SK-N-SH treated with all-trans-retinoic acid at 6 μM for 48 hours (cell line): ENCODE measurements at regions not wholly inside any gene's neighbourhood (a gene's known extent, or its start where the extent isn't known, plus 50 kb on each side); places are given as distances from the start of the nearest gene placed in this dataset.

Experiments used
- ATAC-seq: fragments of 200-7000 bp; cut with Tn5 transposase; 3 replicates; pipeline ENCODE4 v1.9.1; 2020; ENCODE audit warnings: mild to moderate bottlenecking, moderate library complexity
- BACH2 ChIP-seq: fragments of 250-450 bp; sonication (Bioruptor Pico); IDR thresholded peaks from 2 replicates; pipeline ENCODE4 v1.9.0; 2021; ENCODE audit warnings: mild to moderate bottlenecking, borderline replicate concordance
- CSDC2 ChIP-seq: fragments of 250-450 bp; sonication (Bioruptor Pico); IDR thresholded peaks from 2 replicates; pipeline ENCODE4 v1.5.0; 2020; ENCODE audit warnings: mild to moderate bottlenecking, moderate library complexity
- ESRRG ChIP-seq: fragments of 250-450 bp; sonication (Bioruptor Pico); IDR thresholded peaks from 2 replicates; pipeline ENCODE4 v1.6.1; 2021; ENCODE audit warnings: mild to moderate bottlenecking
- GLIS3 ChIP-seq: fragments of 250-450 bp; sonication (Bioruptor Pico); IDR thresholded peaks from 2 replicates; pipeline ENCODE4 v1.5.0; 2020; ENCODE audit warnings: mild to moderate bottlenecking, moderate library complexity
- ISL1 ChIP-seq: fragments of 250-450 bp; sonication (Bioruptor Pico); IDR thresholded peaks from 2 replicates; pipeline ENCODE4 v2.1.2; 2022; ENCODE audit warnings: mild to moderate bottlenecking, moderate library complexity
- OSR1 ChIP-seq: fragments of 250-450 bp; sonication (Bioruptor Pico); IDR thresholded peaks from 2 replicates; pipeline ENCODE4 v1.8.0; 2022; ENCODE audit warnings: moderate library complexity, mild to moderate bottlenecking, inconsistent platforms
- RARB ChIP-seq: fragments of 250-450 bp; sonication (Bioruptor Pico); IDR thresholded peaks from 2 replicates; pipeline ENCODE4 v1.8.0; 2021; ENCODE audit warnings: mild to moderate bottlenecking, moderate library complexity
- SNAI2 ChIP-seq: fragments of 250-450 bp; sonication (Bioruptor Pico); IDR thresholded peaks from 2 replicates; pipeline ENCODE4 v1.5.0; 2020; ENCODE audit warnings: mild to moderate bottlenecking, moderate library complexity
- TCF4 ChIP-seq: fragments of 250-450 bp; sonication (Bioruptor Pico); IDR thresholded peaks from 2 replicates; pipeline ENCODE4 v1.8.0; 2021; ENCODE audit warnings: mild to moderate bottlenecking, moderate library complexity, borderline replicate concordance
- TOX ChIP-seq: fragments of 250-450 bp; sonication (Bioruptor Pico); IDR thresholded peaks from 2 replicates; pipeline ENCODE4 v1.8.0; 2021; ENCODE audit warnings: mild to moderate bottlenecking, moderate library complexity, borderline replicate concordance
- ZC3H10 ChIP-seq: fragments of 250-450 bp; sonication (Bioruptor Pico); IDR thresholded peaks from 2 replicates; pipeline ENCODE4 v1.5.1; 2021; ENCODE audit warnings: mild to moderate bottlenecking, moderate library complexity
- ZFP3 ChIP-seq: fragments of 250-450 bp; sonication (Bioruptor Pico); IDR thresholded peaks from 2 replicates; pipeline ENCODE4 v1.5.0; 2020; ENCODE audit warnings: mild to moderate bottlenecking, moderate library complexity
- ZNF565 ChIP-seq: fragments of 450-650 bp; formaldehyde crosslinking; conservative IDR thresholded peaks from 2 replicates; pipeline ENCODE4 v1.5.0; 2020; ENCODE audit warnings: low read depth, mild to moderate bottlenecking, moderate library complexity
- ZNF70 ChIP-seq: fragments of 450-650 bp; formaldehyde crosslinking; IDR thresholded peaks from 2 replicates; pipeline ENCODE4 v1.5.0; 2020; ENCODE audit warnings: mild to moderate bottlenecking, moderate library complexity
- ZNF8 ChIP-seq: fragments of 450-650 bp; formaldehyde crosslinking; IDR thresholded peaks from 2 replicates; pipeline ENCODE4 v1.5.0; 2020; ENCODE audit warnings: mild to moderate bottlenecking, moderate library complexity
- TF ChIP-seq, protein P1 (sequence below): fragments of 250-450 bp; sonication (Bioruptor Pico); IDR thresholded peaks from 2 replicates; pipeline ENCODE4 v1.8.0; 2020; ENCODE audit warnings: mild to moderate bottlenecking, moderate library complexity, borderline replicate concordance
- TF ChIP-seq, protein P2 (sequence below): fragments of 250-450 bp; sonication (Bioruptor Pico); IDR thresholded peaks from 2 replicates; pipeline ENCODE4 v1.8.0; 2021; ENCODE audit warnings: low read depth, mild to moderate bottlenecking, moderate library complexity, borderline replicate concordance
- TF ChIP-seq, protein P3 (sequence below): fragments of 250-450 bp; sonication (Bioruptor Pico); IDR thresholded peaks from 2 replicates; pipeline ENCODE4 v1.5.0; 2020; ENCODE audit warnings: mild to moderate bottlenecking, moderate library complexity
- TF ChIP-seq, protein P4 (sequence below): fragments of 250-450 bp; sonication (Bioruptor Pico); IDR thresholded peaks from 2 replicates; pipeline ENCODE4 v1.5.1; 2021; ENCODE audit warnings: mild to moderate bottlenecking, moderate library complexity

DNA sequence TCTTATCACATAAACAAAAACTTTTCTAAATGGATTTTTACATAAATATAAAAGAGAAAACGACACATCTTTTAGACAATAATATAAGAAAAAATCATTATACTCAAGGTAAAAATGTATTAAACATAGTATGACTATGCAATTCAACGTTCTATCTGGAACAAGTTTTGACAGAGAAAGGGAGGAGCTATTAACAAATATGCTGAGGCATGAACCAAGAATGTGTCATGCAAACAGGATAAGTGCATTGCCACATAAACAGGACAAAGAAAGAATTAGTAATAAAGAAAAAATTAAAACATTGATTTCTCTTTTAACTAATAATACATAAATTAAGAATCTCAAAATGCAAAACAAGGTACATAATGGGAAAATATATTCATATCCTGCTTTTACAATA lies 1353.4 kb upstream of the GJE1 start:
- TF ChIP-seq ZNF70 (CRISPR knock-in tag) (no peak), RARB (CRISPR knock-in tag) (no peak), OSR1 (CRISPR knock-in tag) (no peak), ISL1 (CRISPR knock-in tag) (no peak), BACH2 (CRISPR knock-in tag) (no peak), ZNF8 (CRISPR knock-in tag) (no peak), ZC3H10 (no peak)
- TF ChIP-seq, protein P1, sequence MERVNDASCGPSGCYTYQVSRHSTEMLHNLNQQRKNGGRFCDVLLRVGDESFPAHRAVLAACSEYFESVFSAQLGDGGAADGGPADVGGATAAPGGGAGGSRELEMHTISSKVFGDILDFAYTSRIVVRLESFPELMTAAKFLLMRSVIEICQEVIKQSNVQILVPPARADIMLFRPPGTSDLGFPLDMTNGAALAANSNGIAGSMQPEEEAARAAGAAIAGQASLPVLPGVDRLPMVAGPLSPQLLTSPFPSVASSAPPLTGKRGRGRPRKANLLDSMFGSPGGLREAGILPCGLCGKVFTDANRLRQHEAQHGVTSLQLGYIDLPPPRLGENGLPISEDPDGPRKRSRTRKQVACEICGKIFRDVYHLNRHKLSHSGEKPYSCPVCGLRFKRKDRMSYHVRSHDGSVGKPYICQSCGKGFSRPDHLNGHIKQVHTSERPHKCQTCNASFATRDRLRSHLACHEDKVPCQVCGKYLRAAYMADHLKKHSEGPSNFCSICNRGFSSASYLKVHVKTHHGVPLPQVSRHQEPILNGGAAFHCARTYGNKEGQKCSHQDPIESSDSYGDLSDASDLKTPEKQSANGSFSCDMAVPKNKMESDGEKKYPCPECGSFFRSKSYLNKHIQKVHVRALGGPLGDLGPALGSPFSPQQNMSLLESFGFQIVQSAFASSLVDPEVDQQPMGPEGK (CRISPR knock-in tag): no peak
- TF ChIP-seq, protein P2, sequence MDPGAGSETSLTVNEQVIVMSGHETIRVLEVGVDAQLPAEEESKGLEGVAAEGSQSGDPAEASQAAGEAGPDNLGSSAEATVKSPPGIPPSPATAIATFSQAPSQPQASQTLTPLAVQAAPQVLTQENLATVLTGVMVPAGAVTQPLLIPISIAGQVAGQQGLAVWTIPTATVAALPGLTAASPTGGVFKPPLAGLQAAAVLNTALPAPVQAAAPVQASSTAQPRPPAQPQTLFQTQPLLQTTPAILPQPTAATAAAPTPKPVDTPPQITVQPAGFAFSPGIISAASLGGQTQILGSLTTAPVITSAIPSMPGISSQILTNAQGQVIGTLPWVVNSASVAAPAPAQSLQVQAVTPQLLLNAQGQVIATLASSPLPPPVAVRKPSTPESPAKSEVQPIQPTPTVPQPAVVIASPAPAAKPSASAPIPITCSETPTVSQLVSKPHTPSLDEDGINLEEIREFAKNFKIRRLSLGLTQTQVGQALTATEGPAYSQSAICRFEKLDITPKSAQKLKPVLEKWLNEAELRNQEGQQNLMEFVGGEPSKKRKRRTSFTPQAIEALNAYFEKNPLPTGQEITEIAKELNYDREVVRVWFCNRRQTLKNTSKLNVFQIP (CRISPR knock-in tag): no peak
- no peak for ATAC-seq

DNA sequence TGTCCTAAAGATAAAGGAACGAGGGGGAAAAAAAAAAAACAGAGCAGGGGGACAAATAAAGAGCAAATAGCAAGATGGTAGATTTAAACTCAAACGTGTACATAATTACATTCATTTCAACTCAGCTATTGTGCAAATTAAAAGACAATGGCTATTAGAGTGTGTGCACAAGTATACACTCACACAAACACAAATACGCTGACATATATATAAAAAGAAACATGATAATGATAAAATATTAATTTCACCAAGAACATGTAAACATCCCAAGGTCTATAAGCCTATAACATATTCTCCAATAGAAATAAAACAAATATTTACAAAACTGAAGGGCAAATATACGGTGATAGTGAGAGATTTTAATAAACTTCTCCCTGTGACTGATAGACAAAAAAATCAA lies 1354.9 kb upstream of the GJE1 start:
- TF ChIP-seq ZNF565 (CRISPR knock-in tag): no peak
- no peak for TF ChIP-seq TCF4
- no peak for TF ChIP-seq ZNF8 (CRISPR knock-in tag)
- TF ChIP-seq ZC3H10: no peak
- TF ChIP-seq ESRRG (CRISPR knock-in tag): no peak
- TF ChIP-seq, protein P2 (CRISPR knock-in tag): no peak
- TF ChIP-seq, protein P3, sequence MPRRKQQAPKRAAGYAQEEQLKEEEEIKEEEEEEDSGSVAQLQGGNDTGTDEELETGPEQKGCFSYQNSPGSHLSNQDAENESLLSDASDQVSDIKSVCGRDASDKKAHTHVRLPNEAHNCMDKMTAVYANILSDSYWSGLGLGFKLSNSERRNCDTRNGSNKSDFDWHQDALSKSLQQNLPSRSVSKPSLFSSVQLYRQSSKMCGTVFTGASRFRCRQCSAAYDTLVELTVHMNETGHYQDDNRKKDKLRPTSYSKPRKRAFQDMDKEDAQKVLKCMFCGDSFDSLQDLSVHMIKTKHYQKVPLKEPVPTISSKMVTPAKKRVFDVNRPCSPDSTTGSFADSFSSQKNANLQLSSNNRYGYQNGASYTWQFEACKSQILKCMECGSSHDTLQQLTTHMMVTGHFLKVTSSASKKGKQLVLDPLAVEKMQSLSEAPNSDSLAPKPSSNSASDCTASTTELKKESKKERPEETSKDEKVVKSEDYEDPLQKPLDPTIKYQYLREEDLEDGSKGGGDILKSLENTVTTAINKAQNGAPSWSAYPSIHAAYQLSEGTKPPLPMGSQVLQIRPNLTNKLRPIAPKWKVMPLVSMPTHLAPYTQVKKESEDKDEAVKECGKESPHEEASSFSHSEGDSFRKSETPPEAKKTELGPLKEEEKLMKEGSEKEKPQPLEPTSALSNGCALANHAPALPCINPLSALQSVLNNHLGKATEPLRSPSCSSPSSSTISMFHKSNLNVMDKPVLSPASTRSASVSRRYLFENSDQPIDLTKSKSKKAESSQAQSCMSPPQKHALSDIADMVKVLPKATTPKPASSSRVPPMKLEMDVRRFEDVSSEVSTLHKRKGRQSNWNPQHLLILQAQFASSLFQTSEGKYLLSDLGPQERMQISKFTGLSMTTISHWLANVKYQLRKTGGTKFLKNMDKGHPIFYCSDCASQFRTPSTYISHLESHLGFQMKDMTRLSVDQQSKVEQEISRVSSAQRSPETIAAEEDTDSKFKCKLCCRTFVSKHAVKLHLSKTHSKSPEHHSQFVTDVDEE (CRISPR knock-in tag): no peak
- TF ChIP-seq OSR1 (CRISPR knock-in tag): no peak
- no peak for TF ChIP-seq GLIS3 (CRISPR knock-in tag)
- no peak for TF ChIP-seq TOX (CRISPR knock-in tag)
- no peak for TF ChIP-seq ISL1 (CRISPR knock-in tag)
- TF ChIP-seq, protein P4, sequence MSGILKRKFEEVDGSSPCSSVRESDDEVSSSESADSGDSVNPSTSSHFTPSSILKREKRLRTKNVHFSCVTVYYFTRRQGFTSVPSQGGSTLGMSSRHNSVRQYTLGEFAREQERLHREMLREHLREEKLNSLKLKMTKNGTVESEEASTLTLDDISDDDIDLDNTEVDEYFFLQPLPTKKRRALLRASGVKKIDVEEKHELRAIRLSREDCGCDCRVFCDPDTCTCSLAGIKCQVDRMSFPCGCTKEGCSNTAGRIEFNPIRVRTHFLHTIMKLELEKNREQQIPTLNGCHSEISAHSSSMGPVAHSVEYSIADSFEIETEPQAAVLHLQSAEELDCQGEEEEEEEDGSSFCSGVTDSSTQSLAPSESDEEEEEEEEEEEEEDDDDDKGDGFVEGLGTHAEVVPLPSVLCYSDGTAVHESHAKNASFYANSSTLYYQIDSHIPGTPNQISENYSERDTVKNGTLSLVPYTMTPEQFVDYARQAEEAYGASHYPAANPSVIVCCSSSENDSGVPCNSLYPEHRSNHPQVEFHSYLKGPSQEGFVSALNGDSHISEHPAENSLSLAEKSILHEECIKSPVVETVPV: no peak
- no peak for TF ChIP-seq SNAI2 (CRISPR knock-in tag)
- no peak for TF ChIP-seq ZNF70 (CRISPR knock-in tag)
- no peak for TF ChIP-seq CSDC2 (CRISPR knock-in tag)
- TF ChIP-seq, protein P1 (CRISPR knock-in tag): no peak
- TF ChIP-seq ZFP3 (CRISPR knock-in tag): no peak
- no peak for ATAC-seq

DNA sequence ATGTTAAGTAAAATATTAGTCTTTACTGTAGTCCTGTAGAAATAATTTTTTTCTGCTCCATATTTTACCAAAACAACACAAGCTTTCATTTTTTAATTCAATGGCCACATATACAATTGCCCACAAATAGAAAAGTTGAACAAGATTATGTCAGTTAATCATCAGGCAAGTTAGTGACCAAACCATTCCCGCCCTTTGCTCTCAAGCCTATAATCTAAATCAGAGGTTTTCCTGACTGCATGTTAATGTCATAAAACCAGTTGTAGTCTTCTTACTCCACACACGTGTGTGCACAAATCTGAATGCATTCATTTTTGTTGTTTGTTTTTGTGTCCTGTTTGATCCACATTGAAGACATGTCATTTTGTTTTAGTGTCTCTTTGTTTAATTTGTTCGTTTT lies 1357.7 kb upstream of the GJE1 start:
- ATAC-seq: no peak
- TF ChIP-seq, protein P3 (CRISPR knock-in tag): no peak
- TF ChIP-seq ZNF70 (CRISPR knock-in tag) (no peak), OSR1 (CRISPR knock-in tag) (no peak), BACH2 (CRISPR knock-in tag) (no peak), RARB (CRISPR knock-in tag) (no peak), ZC3H10 (no peak)
